ENCODE measurements at regions not wholly inside any gene's neighbourhood (a gene's known extent, or its start where the extent isn't known, plus 50 kb on each side); places are given as distances from the start of the nearest gene placed in this dataset.

- TF ChIP-seq EP300 (IDR thresholded peaks at IDR 0.05) (no peak), ELK1 (IDR thresholded peaks at IDR 0.05; ENCODE audit: low read depth, low read length) (no peak), ZSCAN20 (CRISPR knock-in tag; IDR thresholded peaks at IDR 0.05) (no peak)
- TF ChIP-seq, protein P1, sequence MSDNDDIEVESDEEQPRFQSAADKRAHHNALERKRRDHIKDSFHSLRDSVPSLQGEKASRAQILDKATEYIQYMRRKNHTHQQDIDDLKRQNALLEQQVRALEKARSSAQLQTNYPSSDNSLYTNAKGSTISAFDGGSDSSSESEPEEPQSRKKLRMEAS (IDR thresholded peaks at IDR 0.05), result no peak
Observed at GRCh38 chrX:10753116-10753515, 132.7 kb upstream of the MID1 start.
